Peyer's patch (tissue), 4 donors: ENCODE measurements at regions not wholly inside any gene's neighbourhood (a gene's known extent, or its start where the extent isn't known, plus 50 kb on each side); places are given as distances from the start of the nearest gene placed in this dataset.
A peak's percentile ranks its signal among the peaks of the same experiment; 100 is the strongest.
"Not testable (repeated sequence)": the region's sequence is repeated elsewhere in the genome, so short reads cannot be mapped to it uniquely, and the experiment has no call there.

ENCODE experiments used
- DNase-seq, 3 donors: peaks; one replicate each; pipeline ENCODE4 v3.0.0-alpha.2; 2017 to 2019
- H3K27ac ChIP-seq, 4 donors: fragments of 200-600 bp; sonication (generic); one replicate each; pipeline ENCODE4 v1.5.1; 2016 to 2019
- H3K27me3 ChIP-seq, 2 donors: fragments of 200-600 bp; sonication (generic); one replicate each; pipeline ENCODE4 v1.5.1; 2019
- H3K36me3 ChIP-seq, 3 donors: fragments of 200-600 bp; sonication (generic); one replicate each; pipeline ENCODE4 v1.5.1; 2016 to 2019
- H3K4me1 ChIP-seq, 4 donors: fragments of 200-600 bp; sonication (generic); one replicate each; pipeline ENCODE4 v1.5.1; 2016 to 2019
- H3K4me3 ChIP-seq, 4 donors: fragments of 200-600 bp; sonication (generic); 1 replicate in 3 of 4; 2 replicates in 1 of 4; pipeline ENCODE4 v1.5.1; 2016 to 2019; ENCODE audit warnings: mild to moderate bottlenecking in 1 of 4
- H3K9me3 ChIP-seq, 4 donors: fragments of 200-600 bp; sonication (generic); one replicate each; pipeline ENCODE4 v1.5.1; 2016 to 2019; ENCODE audit warnings: mild to moderate bottlenecking in 1 of 4
- CTCF ChIP-seq, 6 experiments: fragments of 450-650 bp in 4 of 6; fragments of 200-600 bp in 2 of 6; sonication (generic) in 1 of 6; IDR thresholded peaks; one replicate each; pipeline ENCODE4 v1.5.1; 2017 to 2019; ENCODE audit warnings: antibody characterized with exemption in 6 of 6, mild to moderate bottlenecking in 3 of 6, moderate library complexity in 1 of 6
- POLR2A ChIP-seq, 2 donors: fragments of 450-650 bp; IDR thresholded peaks; one replicate each; pipeline ENCODE4 v1.5.1; 2017; ENCODE audit warnings: antibody characterized with exemption in 2 of 2, mild to moderate bottlenecking in 2 of 2, moderate library complexity in 2 of 2

DNA sequence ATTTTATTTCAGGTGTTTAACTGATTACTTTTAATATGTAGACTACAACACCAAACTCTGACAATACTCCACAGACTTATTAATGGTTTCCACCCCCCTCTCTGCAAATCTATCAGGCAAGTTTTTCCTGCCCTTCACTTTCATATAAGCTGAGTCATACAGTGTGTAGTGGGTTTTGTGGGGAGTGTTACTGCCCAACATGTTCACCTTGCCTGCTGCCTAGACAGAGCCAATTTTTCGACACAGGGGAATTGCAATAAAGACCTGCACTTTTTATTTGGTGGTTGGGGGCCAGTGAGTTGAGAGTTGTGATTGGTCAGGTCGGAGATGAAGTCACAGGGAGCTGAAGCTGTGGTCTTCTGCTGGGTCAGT lies 119.7 kb downstream of the PPIAL4G start:
- Histone ChIP-seq H3K36me3 (no peaks in the 10 kb centered on the region), H3K27me3 (no peaks in the 10 kb centered on the region), H3K4me3 (no peak overlapping the region), H3K4me1 (peaks cover 0 to 13% (median 3%) of the 10 kb centered on the region in 4 donors), H3K27ac (no peak overlapping the region), H3K9me3 (no peaks in the 10 kb centered on the region)
- DNase-seq: no peak
- TF ChIP-seq POLR2A (IDR thresholded peaks at IDR 0.05): no peak
- no peak for TF ChIP-seq CTCF (IDR thresholded peaks at IDR 0.05)

DNA sequence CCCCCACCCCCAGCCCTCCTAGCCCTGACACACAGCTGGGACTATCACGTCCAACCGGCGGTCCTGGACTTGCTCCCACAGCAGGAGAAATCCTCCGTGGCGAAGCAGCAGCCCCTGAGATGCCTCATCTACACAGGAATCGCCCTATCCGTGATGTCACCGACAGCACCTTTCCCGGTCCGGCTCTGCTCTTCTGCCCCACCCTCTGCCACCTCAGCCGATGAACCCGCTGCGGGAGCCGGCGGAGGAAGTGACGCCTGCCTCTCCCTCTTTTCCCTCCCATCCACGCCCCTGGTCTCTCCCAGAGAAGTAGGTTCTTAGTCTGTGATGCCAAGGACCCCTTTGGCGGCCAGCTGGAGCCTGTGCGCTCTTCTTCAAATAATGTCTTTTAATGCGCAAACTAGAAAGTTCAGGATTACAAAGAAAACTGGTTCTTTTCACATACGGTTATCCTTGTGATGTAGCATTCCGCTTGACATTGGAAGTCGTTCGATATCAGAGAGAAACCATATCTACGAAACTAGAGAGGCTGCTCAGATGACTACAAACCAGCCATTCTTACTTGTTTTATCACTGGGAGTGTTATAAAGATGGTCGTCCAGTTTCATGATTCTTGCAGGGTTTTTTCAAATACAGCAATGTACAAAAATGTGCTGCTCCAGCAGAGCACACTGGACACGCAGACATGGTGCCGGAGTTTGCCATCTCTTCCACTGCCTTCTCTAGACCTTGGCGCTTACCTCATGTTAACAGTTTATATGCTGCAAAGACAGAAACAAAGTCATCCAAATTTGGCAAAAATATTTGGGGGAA lies 120.3 kb downstream of the PPIAL4G start:
- Histone ChIP-seq H3K4me1 (peaks cover 0 to 13% (median 3%) of the 10 kb centered on the region in 4 donors), H3K27me3 (no peaks in the 10 kb centered on the region), H3K4me3 (peak overlapping the region; percentile 7 to 36 (median 16)), H3K36me3 (no peaks in the 10 kb centered on the region), H3K27ac (peak overlapping the region in 1 of 4 donors; percentile 14), H3K9me3 (no peaks in the 10 kb centered on the region)
- DNase-seq: peak in 2 of 3 donors; percentile 73 to 77
- no peak for TF ChIP-seq CTCF (IDR thresholded peaks at IDR 0.05)
- TF ChIP-seq POLR2A (IDR thresholded peaks at IDR 0.05): no peak

- no peaks in the 10 kb centered on the region for H3K27me3 ChIP-seq
- peaks cover 0 to 13% (median 3%) of the 10 kb centered on the region in 4 donors for H3K4me1 ChIP-seq
- no peaks in the 10 kb centered on the region for H3K9me3 ChIP-seq
- DNase-seq: peak in 1 of 3 donors; percentile 54
- peak overlapping the region in 1 of 4 donors; percentile 14 for H3K27ac ChIP-seq
- peak overlapping the region; percentile 7 to 36 (median 16) for H3K4me3 ChIP-seq
- H3K36me3 ChIP-seq: no peaks in the 10 kb centered on the region
- TF ChIP-seq CTCF (IDR thresholded peaks at IDR 0.05) (no peak), POLR2A (IDR thresholded peaks at IDR 0.05) (no peak)
These were observed 120.9 kb downstream of the PPIAL4G start for GRCh38 chr1:148362216-148362611.

- H3K27ac ChIP-seq: peak overlapping the region in 1 of 4 donors; percentile 14
- not testable (repeated sequence) for H3K9me3 ChIP-seq, H3K27me3 ChIP-seq, H3K36me3 ChIP-seq
- DNase-seq: peak; percentile 31 to 88 (median 87)
- peak in 5 of 6 experiments; percentile 30 to 83 (median 66) for TF ChIP-seq CTCF (IDR thresholded peaks at IDR 0.05)
- peaks cover 0 to 13% (median 3%) of the 10 kb centered on the region in 4 donors for H3K4me1 ChIP-seq
- peak overlapping the region in 3 of 4 donors; percentile 19 to 36 (median 24) for H3K4me3 ChIP-seq
These were observed 121.5 kb downstream of the PPIAL4G start for GRCh38 chr1:148361427-148362215.

GRCh38 chr1:148357037-148357436 lies 126.1 kb downstream of the PPIAL4G start:
- H3K4me3 ChIP-seq: no peak overlapping the region
- H3K27ac ChIP-seq: no peak overlapping the region
- peaks cover 0 to 9% (median 3%) of the 10 kb centered on the region in 4 donors for H3K4me1 ChIP-seq
- DNase-seq: no peak
- no peaks in the 10 kb centered on the region for H3K9me3 ChIP-seq
- no peak for TF ChIP-seq POLR2A (IDR thresholded peaks at IDR 0.05)
- no peak for TF ChIP-seq CTCF (IDR thresholded peaks at IDR 0.05)
- H3K27me3 ChIP-seq: peaks cover 0 to 11% of the 10 kb centered on the region in 2 donors
- no peaks in the 10 kb centered on the region for H3K36me3 ChIP-seq
